ENCODE measurements at regions not wholly inside any gene's neighbourhood (a gene's known extent, or its start where the extent isn't known, plus 50 kb on each side); places are given as distances from the start of the nearest gene placed in this dataset.
"Not testable (repeated sequence)": the region's sequence is repeated elsewhere in the genome, so short reads cannot be mapped to it uniquely, and the experiment has no call there.

DNA sequence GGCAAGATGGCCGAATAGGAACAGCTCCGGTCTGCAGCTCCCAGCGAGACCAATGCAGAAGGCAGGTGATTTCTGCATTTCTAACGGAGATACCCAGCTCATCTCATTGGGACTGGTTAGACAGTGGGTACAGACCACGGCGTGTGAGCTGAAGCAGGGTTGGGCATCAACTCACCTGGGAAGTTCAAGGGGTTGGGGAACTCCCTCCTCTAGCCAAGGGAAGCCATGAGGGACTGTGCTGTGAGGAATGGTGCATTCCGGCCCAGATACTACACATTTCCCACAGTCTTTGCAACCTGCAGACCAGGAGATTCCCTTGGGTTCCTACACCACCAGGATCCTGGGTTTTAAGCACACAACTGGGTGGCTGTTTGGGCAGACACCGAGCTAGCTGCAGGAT, 148.0 kb upstream of the PDE4D start:
- BruUV-seq (replicated peaks); H3K9me3 ChIP-seq (ENCODE audit: low read length); H3K27me3 ChIP-seq (ENCODE audit: low read length); H3K4me2 ChIP-seq (ENCODE audit: low read length); CTCF ChIA-PET; ATAC-seq; H3K4me1 ChIP-seq (ENCODE audit: insufficient read depth, low read length); H3K9me2 ChIP-seq (replicated peaks; ENCODE audit: low read length); H4K20me1 ChIP-seq (ENCODE audit: low read length); H3K27ac ChIP-seq (ENCODE audit: low read length); H3F3A ChIP-seq (ENCODE audit: low read length, unreplicated experiment); H2AFZ ChIP-seq (ENCODE audit: low read length); POLR2A ChIA-PET (ENCODE audit: unreplicated experiment); intact Hi-C loops (cut with micrococcal nuclease); H3K36me3 ChIP-seq (ENCODE audit: low read depth, low read length); H3K4me3 ChIP-seq (ENCODE audit: low read length); H3K9ac ChIP-seq (ENCODE audit: low read length); DNase-seq; H3K79me2 ChIP-seq (ENCODE audit: low read length): not testable (repeated sequence)

DNA sequence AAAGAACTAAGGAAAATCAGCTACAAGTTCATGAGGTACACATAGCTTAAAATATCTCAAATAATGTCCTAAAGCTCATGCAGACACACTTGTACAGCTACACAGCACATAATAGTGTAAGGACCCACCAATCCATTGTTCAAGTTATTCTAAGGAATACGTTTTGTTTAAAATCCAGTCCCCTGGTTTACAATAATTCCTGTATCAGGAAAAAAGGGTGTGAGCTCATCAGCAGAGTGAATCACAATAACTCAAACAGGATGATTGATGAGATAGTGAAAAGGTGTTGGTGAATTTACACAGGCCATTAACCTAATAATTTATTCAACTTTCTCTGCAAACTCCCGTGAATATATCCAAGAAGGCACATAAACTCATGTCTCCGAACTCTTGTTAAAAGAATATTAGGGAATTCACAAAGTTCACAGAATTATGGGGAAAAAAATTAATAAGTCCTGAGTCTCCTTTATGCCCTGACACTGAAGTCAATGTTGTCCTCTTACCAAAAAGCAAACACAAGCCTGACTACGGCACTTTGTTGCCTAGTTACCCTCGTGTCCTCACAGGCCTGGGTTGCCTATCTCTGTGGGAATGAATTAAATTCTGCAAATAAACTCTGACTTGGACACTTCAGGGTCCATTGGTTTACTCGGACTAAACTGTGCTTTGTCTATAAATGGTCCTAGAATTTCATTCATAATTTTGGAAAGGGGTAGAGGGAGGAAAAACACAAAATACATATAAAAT, 142.8 kb upstream of the PDE4D start:
- POLR2A ChIA-PET (ENCODE audit: unreplicated experiment) = interaction anchor here (0.6 kb wide), 1 partner anchor 1775 kb away, joined by 4 read pairs; no protein-coding TSS in a partner anchor
- no peak for DNase-seq
- no peak overlapping the region for H3K27ac ChIP-seq (ENCODE audit: low read length)
- H3K9me2 ChIP-seq (replicated peaks; ENCODE audit: low read length) = no peaks in the 10 kb centered on the region
- intact Hi-C loops (cut with micrococcal nuclease) = no loop called here
- no peaks in the 10 kb centered on the region for H3K36me3 ChIP-seq (ENCODE audit: low read depth, low read length)
- H3K9ac ChIP-seq (ENCODE audit: low read length) = no peak overlapping the region
- no peak for ATAC-seq
- H3F3A ChIP-seq (ENCODE audit: low read length, unreplicated experiment) = no peaks in the 10 kb centered on the region
- H3K9me3 ChIP-seq (ENCODE audit: low read length) = no peaks in the 10 kb centered on the region
- BruUV-seq (replicated peaks) = no TSS peak
- no peak for TF ChIP-seq EZH2phosphoT487 (IDR thresholded peaks at IDR 0.05; ENCODE audit: borderline replicate concordance, low read length)
- TF ChIP-seq EZH2 (IDR thresholded peaks at IDR 0.05; ENCODE audit: low read length, unreplicated experiment) = no peak
- TF ChIP-seq, protein P1, sequence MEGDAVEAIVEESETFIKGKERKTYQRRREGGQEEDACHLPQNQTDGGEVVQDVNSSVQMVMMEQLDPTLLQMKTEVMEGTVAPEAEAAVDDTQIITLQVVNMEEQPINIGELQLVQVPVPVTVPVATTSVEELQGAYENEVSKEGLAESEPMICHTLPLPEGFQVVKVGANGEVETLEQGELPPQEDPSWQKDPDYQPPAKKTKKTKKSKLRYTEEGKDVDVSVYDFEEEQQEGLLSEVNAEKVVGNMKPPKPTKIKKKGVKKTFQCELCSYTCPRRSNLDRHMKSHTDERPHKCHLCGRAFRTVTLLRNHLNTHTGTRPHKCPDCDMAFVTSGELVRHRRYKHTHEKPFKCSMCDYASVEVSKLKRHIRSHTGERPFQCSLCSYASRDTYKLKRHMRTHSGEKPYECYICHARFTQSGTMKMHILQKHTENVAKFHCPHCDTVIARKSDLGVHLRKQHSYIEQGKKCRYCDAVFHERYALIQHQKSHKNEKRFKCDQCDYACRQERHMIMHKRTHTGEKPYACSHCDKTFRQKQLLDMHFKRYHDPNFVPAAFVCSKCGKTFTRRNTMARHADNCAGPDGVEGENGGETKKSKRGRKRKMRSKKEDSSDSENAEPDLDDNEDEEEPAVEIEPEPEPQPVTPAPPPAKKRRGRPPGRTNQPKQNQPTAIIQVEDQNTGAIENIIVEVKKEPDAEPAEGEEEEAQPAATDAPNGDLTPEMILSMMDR (conservative IDR thresholded peaks at IDR 0.05; ENCODE audit: low read depth, low read length) = no peak
- no peaks in the 10 kb centered on the region for H3K4me1 ChIP-seq (ENCODE audit: insufficient read depth, low read length)
- no peaks in the 10 kb centered on the region for H3K79me2 ChIP-seq (ENCODE audit: low read length)
- no peaks in the 10 kb centered on the region for H4K20me1 ChIP-seq (ENCODE audit: low read length)
- no peak overlapping the region for H3K4me3 ChIP-seq (ENCODE audit: low read length)
- H2AFZ ChIP-seq (ENCODE audit: low read length) = no peak overlapping the region
- H3K27me3 ChIP-seq (ENCODE audit: low read length) = peaks cover 49% of the 10 kb centered on the region
- CTCF ChIA-PET = no interaction called here
- H3K4me2 ChIP-seq (ENCODE audit: low read length) = no peak overlapping the region

DNA sequence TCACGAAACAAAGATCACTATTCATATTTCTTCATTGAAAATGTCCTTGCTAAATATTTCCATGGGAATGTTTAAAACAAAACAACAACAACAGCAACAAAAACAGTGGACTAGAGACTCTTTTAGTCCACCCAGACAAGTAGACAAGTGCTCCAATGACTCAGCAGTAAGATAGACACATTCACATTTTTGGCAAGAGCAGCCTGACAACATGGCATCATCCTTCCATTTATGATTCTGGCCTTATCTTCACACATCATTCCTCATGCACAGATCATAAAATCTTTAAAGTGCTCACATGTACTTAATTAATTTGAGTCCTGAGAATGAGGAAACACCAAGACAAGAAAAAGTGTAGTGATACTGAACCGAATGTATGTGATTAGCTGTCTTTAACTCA, 132.6 kb upstream of the PDE4D start:
- CTCF ChIA-PET = no interaction called here
- no peak overlapping the region for H3K4me3 ChIP-seq (ENCODE audit: low read length)

More for the DNA sequence above, 132.6 kb upstream of the PDE4D start:
- DNase-seq (no peak), ATAC-seq (no peak)
- Histone ChIP-seq H3K9ac (ENCODE audit: low read length) (no peak overlapping the region), H3K4me2 (ENCODE audit: low read length) (no peak overlapping the region), H3K9me2 (replicated peaks; ENCODE audit: low read length) (no peaks in the 10 kb centered on the region), H2AFZ (ENCODE audit: low read length) (no peak overlapping the region), H3K27me3 (ENCODE audit: low read length) (peaks cover 41% of the 10 kb centered on the region), H3K79me2 (ENCODE audit: low read length) (no peaks in the 10 kb centered on the region), H3K36me3 (ENCODE audit: low read depth, low read length) (no peaks in the 10 kb centered on the region), H3F3A (ENCODE audit: low read length, unreplicated experiment) (no peaks in the 10 kb centered on the region), H3K27ac (ENCODE audit: low read length) (no peak overlapping the region), H3K4me1 (ENCODE audit: insufficient read depth, low read length) (no peaks in the 10 kb centered on the region), H3K9me3 (ENCODE audit: low read length) (no peaks in the 10 kb centered on the region), H4K20me1 (ENCODE audit: low read length) (no peaks in the 10 kb centered on the region)
- intact Hi-C loops (cut with micrococcal nuclease) = no loop called here
- POLR2A ChIA-PET (ENCODE audit: unreplicated experiment) = no interaction called here
- no TSS peak for BruUV-seq (replicated peaks)
- TF ChIP-seq EZH2 (IDR thresholded peaks at IDR 0.05; ENCODE audit: low read length, unreplicated experiment) (no peak), EZH2phosphoT487 (IDR thresholded peaks at IDR 0.05; ENCODE audit: borderline replicate concordance, low read length) (no peak)
- TF ChIP-seq, protein P1 (conservative IDR thresholded peaks at IDR 0.05; ENCODE audit: low read depth, low read length) = no peak
